Hepatocyte (in vitro differentiated cells): ENCODE measurements at regions not wholly inside any gene's neighbourhood (a gene's known extent, or its start where the extent isn't known, plus 50 kb on each side); places are given as distances from the start of the nearest gene placed in this dataset.
A peak's percentile ranks its signal among the peaks of the same experiment; 100 is the strongest.

ENCODE experiments used
- DNase-seq: peaks from one replicate; pipeline ENCODE4 v3.0.0-alpha.2; 2016; ENCODE audit warnings: low spot score
- H2AFZ ChIP-seq: fragments of 200-600 bp; sonication (generic); 2 replicates; pipeline ENCODE4 v1.6.0; 2016; ENCODE audit warnings: antibody characterized with exemption, mild to moderate bottlenecking
- H3K27ac ChIP-seq: fragments of 200-600 bp; sonication (generic); 2 replicates; pipeline ENCODE4 v1.5.1; 2016; ENCODE audit warnings: mild to moderate bottlenecking
- H3K27me3 ChIP-seq: fragments of 200-600 bp; sonication (generic); 2 replicates; pipeline ENCODE4 v1.6.1; 2016
- H3K36me3 ChIP-seq: fragments of 200-600 bp; sonication (generic); replicated peaks from 2 replicates; pipeline ENCODE4 v1.5.1; 2016; ENCODE audit warnings: low read depth; ENCODE audit not compliant: insufficient read depth
- H3K4me1 ChIP-seq: fragments of 200-600 bp; sonication (generic); 2 replicates; pipeline ENCODE4 v1.5.1; 2016; ENCODE audit warnings: mild to moderate bottlenecking, moderate library complexity; ENCODE audit not compliant: insufficient read depth
- H3K4me2 ChIP-seq: fragments of 200-600 bp; sonication (generic); 2 replicates; pipeline ENCODE4 v1.6.0; 2016
- H3K4me3 ChIP-seq: fragments of 200-600 bp; sonication (generic); 2 replicates; pipeline ENCODE4 v1.5.1; 2016; ENCODE audit warnings: mild to moderate bottlenecking
- H3K79me2 ChIP-seq: fragments of 200-600 bp; sonication (generic); 2 replicates; pipeline ENCODE4 v1.6.0; 2017; ENCODE audit warnings: mild to moderate bottlenecking
- H3K9me2 ChIP-seq: fragments of 200-600 bp; sonication (generic); replicated peaks from 2 replicates; pipeline ENCODE4 v1.6.0; 2017; ENCODE audit warnings: mild to moderate bottlenecking; ENCODE audit not compliant: insufficient read depth
- H3K9me3 ChIP-seq: fragments of 200-600 bp; sonication (generic); 2 replicates; pipeline ENCODE4 v1.5.1; 2016; ENCODE audit warnings: low read depth, mild to moderate bottlenecking
- H4K20me1 ChIP-seq: fragments of 200-600 bp; sonication (generic); 2 replicates; pipeline ENCODE4 v1.6.0; 2016; ENCODE audit warnings: mild to moderate bottlenecking; ENCODE audit not compliant: insufficient read depth, poor library complexity, severe bottlenecking
- EZH2 ChIP-seq: fragments of 200-600 bp; sonication (generic); IDR thresholded peaks from 2 replicates; pipeline ENCODE4 v1.6.1; 2016; ENCODE audit warnings: antibody characterized with exemption, mild to moderate bottlenecking, borderline replicate concordance
- EZH2phosphoT487 ChIP-seq: fragments of 200-600 bp; sonication (generic); IDR thresholded peaks from one replicate; pipeline ENCODE4 v1.6.1; 2018; ENCODE audit warnings: antibody characterized with exemption, mild to moderate bottlenecking, low read depth, moderate library complexity; ENCODE audit not compliant: unreplicated experiment, severe bottlenecking
- WGBS: methylation state at CpG from one replicate; pipeline ENCODE4 v1.1.6; 2016; ENCODE audit warnings: low lambda C conversion rate; ENCODE audit errors: missing lambda C conversion rate; 5-methylcytosine and 5-hydroxymethylcytosine counted together
- TF ChIP-seq, protein P1 (sequence below): fragments of 200-600 bp; sonication (generic); IDR thresholded peaks from 2 replicates; pipeline ENCODE4 v1.5.1; 2016; ENCODE audit warnings: antibody characterized with exemption, mild to moderate bottlenecking; ENCODE audit not compliant: poor library complexity

DNA sequence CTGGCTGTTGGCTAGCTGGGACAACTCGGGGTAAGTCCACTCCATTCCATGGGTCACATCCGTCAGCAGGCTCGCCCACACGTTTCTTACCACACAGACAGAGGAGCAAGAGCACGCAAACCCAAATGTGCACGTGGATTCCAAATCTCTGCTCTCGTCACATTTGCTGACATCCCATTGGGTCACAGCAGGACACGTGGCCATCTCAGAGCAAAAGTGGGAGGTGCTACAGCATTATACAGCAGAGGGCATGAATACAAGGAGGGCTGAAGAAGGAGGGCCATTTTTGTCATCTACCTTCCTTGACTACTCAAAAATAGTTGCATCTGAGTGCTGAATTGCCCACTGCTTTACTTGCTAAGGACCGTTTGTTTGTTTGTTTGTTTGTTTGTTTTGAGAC, 84.7 kb downstream of the RBBP6 start:
- 85% methylated on average over 9 of the region's 9 CpGs for WGBS
- Histone ChIP-seq H3K4me2 (no peak overlapping the region), H3K36me3 (no peaks in the 10 kb centered on the region)

DNA sequence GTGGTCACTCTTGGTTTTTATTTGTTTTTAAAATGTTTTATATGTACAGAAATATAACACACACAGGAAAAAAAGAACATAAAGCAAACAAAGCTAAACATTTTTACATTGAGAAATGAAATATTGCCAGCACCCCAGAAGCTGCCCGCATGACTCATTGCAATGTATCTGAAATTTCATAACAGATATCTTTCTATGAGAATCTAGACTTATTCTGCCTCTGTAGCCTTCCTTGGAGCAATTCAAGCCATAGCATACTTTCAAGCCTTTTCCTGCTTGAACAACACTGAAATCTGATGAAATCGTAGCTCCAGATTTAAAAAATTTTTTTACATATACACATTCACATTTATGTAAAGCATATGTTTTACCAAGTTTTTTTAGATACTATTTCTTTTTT, 86.9 kb downstream of the RBBP6 start:
- DNase-seq = no peak
- Histone ChIP-seq H3K9me2 (no peaks in the 10 kb centered on the region), H3K4me2 (no peak overlapping the region), H3K9me3 (no peaks in the 10 kb centered on the region), H3K36me3 (no peaks in the 10 kb centered on the region), H3K4me3 (no peak overlapping the region), H3K4me1 (no peaks in the 10 kb centered on the region), H3K27me3 (no peaks in the 10 kb centered on the region), H3K27ac (no peak overlapping the region), H2AFZ (no peak overlapping the region), H4K20me1 (no peaks in the 10 kb centered on the region), H3K79me2 (no peaks in the 10 kb centered on the region)
- WGBS = 91% methylated on average over 2 of the region's 2 CpGs
- TF ChIP-seq EZH2phosphoT487 (no peak), EZH2 (no peak)
- TF ChIP-seq, protein P1, sequence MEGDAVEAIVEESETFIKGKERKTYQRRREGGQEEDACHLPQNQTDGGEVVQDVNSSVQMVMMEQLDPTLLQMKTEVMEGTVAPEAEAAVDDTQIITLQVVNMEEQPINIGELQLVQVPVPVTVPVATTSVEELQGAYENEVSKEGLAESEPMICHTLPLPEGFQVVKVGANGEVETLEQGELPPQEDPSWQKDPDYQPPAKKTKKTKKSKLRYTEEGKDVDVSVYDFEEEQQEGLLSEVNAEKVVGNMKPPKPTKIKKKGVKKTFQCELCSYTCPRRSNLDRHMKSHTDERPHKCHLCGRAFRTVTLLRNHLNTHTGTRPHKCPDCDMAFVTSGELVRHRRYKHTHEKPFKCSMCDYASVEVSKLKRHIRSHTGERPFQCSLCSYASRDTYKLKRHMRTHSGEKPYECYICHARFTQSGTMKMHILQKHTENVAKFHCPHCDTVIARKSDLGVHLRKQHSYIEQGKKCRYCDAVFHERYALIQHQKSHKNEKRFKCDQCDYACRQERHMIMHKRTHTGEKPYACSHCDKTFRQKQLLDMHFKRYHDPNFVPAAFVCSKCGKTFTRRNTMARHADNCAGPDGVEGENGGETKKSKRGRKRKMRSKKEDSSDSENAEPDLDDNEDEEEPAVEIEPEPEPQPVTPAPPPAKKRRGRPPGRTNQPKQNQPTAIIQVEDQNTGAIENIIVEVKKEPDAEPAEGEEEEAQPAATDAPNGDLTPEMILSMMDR = no peak

More for the DNA sequence above, 84.7 kb downstream of the RBBP6 start:
- no peaks in the 10 kb centered on the region for H3K9me2 ChIP-seq
- no peaks in the 10 kb centered on the region for H3K79me2 ChIP-seq
- H3K4me1 ChIP-seq = no peaks in the 10 kb centered on the region
- H3K4me3 ChIP-seq = no peak overlapping the region
- no peaks in the 10 kb centered on the region for H3K9me3 ChIP-seq
- H2AFZ ChIP-seq = no peak overlapping the region
- no peak for TF ChIP-seq EZH2phosphoT487
- no peak overlapping the region for H3K27ac ChIP-seq
- H3K27me3 ChIP-seq = no peaks in the 10 kb centered on the region
- DNase-seq = no peak
- H4K20me1 ChIP-seq = no peaks in the 10 kb centered on the region

- Histone ChIP-seq H3K9me2 (no peaks in the 10 kb centered on the region), H3K27ac (no peak overlapping the region), H3K79me2 (no peaks in the 10 kb centered on the region), H4K20me1 (no peaks in the 10 kb centered on the region), H3K4me3 (no peak overlapping the region), H3K9me3 (no peaks in the 10 kb centered on the region), H3K4me1 (peaks cover 5% of the 10 kb centered on the region), H2AFZ (no peak overlapping the region), H3K4me2 (no peak overlapping the region), H3K27me3 (no peaks in the 10 kb centered on the region), H3K36me3 (no peaks in the 10 kb centered on the region)
- DNase-seq = no peak
- WGBS = 81% methylated on average over 1 of the region's 1 CpG
- TF ChIP-seq, protein P1 = no peak
- TF ChIP-seq EZH2phosphoT487 (no peak), EZH2 (no peak)
Measured at GRCh38 chr16:24634919-24635318, 94.5 kb upstream of the TNRC6A start.

DNA sequence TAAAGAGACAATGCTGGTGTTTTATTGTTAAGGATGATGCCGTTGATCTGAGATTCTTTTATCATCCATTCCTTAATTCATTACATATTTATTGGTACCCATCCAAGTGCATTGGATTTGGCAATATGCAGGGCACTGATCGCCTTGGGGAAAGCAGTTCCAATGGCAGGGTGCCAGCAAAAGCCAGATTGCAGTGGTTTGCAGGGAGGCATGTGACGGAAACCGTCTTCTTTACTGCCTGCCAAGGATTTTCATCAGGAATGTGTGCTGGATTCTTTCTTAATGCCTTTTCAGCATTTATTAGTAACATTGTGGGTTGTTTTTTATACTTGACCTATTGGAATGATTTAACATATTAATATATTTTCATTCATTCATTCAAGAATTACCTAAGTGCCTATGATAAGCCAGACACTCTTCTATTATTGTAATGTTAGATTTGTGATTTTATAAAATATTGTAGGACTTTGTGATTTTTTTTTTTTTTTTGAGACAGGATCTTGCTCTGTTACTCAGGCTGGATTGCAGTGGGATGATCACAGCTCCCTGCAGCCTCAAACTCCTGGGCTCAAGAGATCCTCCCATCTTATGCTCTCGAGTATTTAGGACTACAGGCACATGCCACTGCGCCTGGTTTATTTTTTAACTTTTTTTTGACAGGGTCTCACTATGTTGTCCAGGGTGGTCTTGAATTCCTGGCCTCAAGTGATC, 93.4 kb upstream of the TNRC6A start:
- H3K4me2 ChIP-seq = no peak overlapping the region
- H2AFZ ChIP-seq = no peak overlapping the region
- peak overlapping the region; percentile 13 for H3K27ac ChIP-seq
- no peaks in the 10 kb centered on the region for H3K36me3 ChIP-seq
- 55% methylated on average over 6 of the region's 6 CpGs for WGBS
- peaks cover 5% of the 10 kb centered on the region for H3K4me1 ChIP-seq
- no peaks in the 10 kb centered on the region for H3K9me3 ChIP-seq
- peak; percentile 77 for DNase-seq
- H3K27me3 ChIP-seq = no peaks in the 10 kb centered on the region
- no peak overlapping the region for H3K4me3 ChIP-seq
- no peaks in the 10 kb centered on the region for H4K20me1 ChIP-seq
- TF ChIP-seq EZH2phosphoT487 (no peak), EZH2 (no peak)
- TF ChIP-seq, protein P1 = no peak
- H3K79me2 ChIP-seq = no peaks in the 10 kb centered on the region
- no peaks in the 10 kb centered on the region for H3K9me2 ChIP-seq
